HUES6 (cell line): ENCODE measurements at regions not wholly inside any gene's neighbourhood (a gene's known extent, or its start where the extent isn't known, plus 50 kb on each side); places are given as distances from the start of the nearest gene placed in this dataset.
A peak's percentile ranks its signal among the peaks of the same experiment; 100 is the strongest.
"Not testable (repeated sequence)": the region's sequence is repeated elsewhere in the genome, so short reads cannot be mapped to it uniquely, and the experiment has no call there.

Experiments
- H3K27ac ChIP-seq: 2 replicates; pipeline ENCODE4 v1.7.0; 2013; ENCODE audit warnings: low read depth, mild to moderate bottlenecking, low read length, inconsistent platforms
- H3K27me3 ChIP-seq: 2 replicates; pipeline ENCODE4 v1.6.1; 2013; ENCODE audit warnings: low read length; ENCODE audit not compliant: control insufficient read depth, insufficient read depth
- H3K36me3 ChIP-seq: 2 replicates; pipeline ENCODE4 v1.6.1; 2013; ENCODE audit warnings: low read length; ENCODE audit not compliant: control insufficient read depth, insufficient read depth
- H3K4me1 ChIP-seq: 2 replicates; pipeline ENCODE4 v1.6.1; 2013; ENCODE audit warnings: low read length; ENCODE audit not compliant: control insufficient read depth, insufficient read depth
- H3K4me3 ChIP-seq: 2 replicates; pipeline ENCODE4 v1.5.1; 2013; ENCODE audit warnings: low read depth, low read length
- H3K9ac ChIP-seq: one replicate; pipeline ENCODE4 v1.6.1; 2013; ENCODE audit warnings: mild to moderate bottlenecking, low read length
- H3K9me3 ChIP-seq: 2 replicates; pipeline ENCODE4 v1.6.1; 2013; ENCODE audit warnings: low read depth, low read length; ENCODE audit not compliant: control insufficient read depth, insufficient read depth

DNA sequence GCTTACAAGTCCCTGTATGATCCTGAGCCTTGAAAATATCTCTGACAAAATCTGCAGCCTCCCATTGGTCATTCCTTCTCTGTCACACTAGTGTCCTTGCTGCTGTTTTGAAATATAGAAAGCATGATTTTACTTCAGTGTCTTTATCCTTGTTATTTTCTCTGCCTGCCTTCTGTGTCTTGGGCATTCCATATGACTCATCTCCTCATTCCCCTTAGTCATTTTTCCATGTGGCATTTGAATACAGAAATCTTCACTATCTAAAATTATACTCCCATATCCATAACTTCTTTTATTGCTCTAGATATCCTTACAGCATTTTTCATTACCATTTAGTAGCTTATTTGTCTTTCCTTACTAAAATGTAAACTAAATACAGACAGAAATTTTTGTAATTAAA lies 205.7 kb upstream of the ZNF337 start:
- H3K9ac ChIP-seq, H3K36me3 ChIP-seq, H3K9me3 ChIP-seq, H3K27ac ChIP-seq, H3K4me3 ChIP-seq, H3K27me3 ChIP-seq, H3K4me1 ChIP-seq: not testable (repeated sequence)

DNA sequence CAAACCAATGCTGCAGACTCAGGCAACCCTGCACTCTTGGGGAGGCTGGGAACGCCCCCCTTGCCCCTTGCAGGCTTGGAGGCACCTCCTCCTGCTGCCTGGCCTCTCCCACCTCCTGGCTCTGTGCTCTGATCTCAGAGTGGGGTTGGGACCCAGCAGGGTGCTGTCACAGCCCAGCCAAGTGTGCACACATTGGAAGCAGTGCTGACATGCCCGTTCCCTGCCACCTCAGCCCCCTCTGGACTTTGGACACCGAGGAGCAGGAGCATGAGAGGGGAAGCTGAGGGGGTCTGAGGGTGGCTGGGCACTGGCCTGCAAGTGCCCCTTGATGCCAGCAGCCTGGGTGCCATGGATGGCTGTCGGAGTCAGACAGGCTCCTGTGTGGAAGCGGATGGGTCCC lies 202.0 kb upstream of the ZNF337 start:
- H3K9me3 ChIP-seq, H3K27me3 ChIP-seq, H3K4me1 ChIP-seq, H3K27ac ChIP-seq, H3K4me3 ChIP-seq, H3K36me3 ChIP-seq, H3K9ac ChIP-seq: not testable (repeated sequence)

DNA sequence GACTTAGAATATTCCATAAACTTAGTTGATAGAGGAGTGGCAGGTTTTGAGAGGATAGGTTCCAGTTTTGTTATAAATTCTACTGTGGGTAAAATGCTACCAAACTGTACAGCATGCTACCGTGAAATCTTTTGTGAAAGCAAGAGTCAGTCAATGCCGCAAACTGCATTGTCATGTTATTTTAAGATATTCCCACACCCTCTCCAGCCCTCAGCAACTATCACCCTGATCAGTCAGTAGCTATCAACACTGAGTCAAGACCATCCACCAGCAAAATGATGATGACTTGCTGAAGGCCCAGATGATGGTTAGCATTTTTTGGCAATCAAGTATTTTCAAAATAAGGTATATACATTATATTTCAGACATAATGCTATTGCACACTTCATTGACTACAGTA lies 182.4 kb upstream of the ZNF337 start:
- not testable (repeated sequence) for H3K36me3 ChIP-seq, H3K9me3 ChIP-seq, H3K9ac ChIP-seq, H3K27ac ChIP-seq, H3K4me3 ChIP-seq, H3K27me3 ChIP-seq, H3K4me1 ChIP-seq

DNA sequence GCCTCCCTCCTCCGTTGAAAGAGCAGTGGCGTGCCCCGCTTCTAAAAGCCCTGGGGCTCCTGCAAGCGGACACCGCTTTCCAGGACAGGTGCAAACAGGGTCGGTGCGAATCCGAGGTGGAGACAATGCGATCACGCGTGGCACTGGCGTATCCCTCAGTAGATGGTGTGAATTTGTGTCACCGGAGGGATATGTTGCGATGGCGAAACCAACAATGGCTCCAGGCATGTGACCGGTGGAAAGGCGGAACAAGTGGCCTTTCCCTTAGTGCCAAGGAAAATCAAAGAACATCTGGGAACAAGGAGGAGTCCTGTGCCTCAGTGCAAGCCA lies 172.0 kb upstream of the ZNF337 start:
- Histone ChIP-seq H3K27me3 (peaks cover 71% of the 10 kb centered on the region), H3K4me3 (peak overlapping the region; percentile 56)
- not testable (repeated sequence) for H3K9ac ChIP-seq, H3K4me1 ChIP-seq, H3K36me3 ChIP-seq, H3K9me3 ChIP-seq, H3K27ac ChIP-seq

DNA sequence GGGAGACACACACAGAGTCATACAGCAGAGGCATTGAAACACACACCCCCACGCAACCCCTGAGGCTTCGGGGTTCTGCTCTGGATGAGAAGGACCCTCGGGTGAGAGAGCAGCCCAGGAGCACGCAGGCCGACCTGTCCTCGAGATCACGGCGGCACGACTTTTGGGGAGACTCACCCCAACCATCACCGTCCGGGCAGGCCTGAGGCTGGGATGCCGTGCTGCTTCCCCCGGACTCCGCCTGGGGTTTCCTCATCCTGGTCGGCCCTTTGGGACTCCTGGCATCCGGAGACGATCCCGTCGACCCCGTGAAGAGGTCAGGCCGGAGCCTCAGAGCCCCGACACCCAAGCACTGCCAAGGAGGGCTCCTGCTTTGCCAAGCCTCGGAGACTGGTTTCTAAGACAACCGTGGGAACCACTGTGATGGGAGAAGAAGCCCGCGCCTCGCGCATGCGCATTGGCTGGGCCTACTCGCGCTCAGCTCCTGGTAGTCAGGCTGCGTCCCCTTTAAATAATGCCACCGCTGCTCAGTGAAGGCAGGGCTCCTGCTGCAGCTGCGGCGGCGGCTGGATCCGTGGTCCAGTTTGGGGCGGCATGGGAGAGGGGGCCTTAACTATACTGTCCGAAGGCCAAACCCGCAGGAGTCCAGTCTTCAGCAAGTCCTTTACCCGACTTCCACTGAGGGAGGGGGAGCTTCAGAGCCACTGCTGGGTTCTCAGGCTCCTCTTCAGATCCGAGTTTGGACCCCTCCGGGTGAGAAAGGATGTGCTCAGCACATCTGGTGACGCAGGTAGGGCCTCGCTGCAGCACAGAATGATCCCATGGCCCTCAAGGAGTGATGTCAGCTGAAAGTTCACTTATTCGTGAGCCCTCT lies 171.4 kb upstream of the ZNF337 start:
- Histone ChIP-seq H3K4me3 (peak overlapping the region; percentile 56), H3K9me3 (no peaks in the 10 kb centered on the region), H3K4me1 (peaks cover 8% of the 10 kb centered on the region; the same call in 1 of the 2 replicates), H3K36me3 (no peaks in the 10 kb centered on the region), H3K27ac (no peak overlapping the region), H3K27me3 (peaks cover 77% of the 10 kb centered on the region), H3K9ac (no peak overlapping the region)

DNA sequence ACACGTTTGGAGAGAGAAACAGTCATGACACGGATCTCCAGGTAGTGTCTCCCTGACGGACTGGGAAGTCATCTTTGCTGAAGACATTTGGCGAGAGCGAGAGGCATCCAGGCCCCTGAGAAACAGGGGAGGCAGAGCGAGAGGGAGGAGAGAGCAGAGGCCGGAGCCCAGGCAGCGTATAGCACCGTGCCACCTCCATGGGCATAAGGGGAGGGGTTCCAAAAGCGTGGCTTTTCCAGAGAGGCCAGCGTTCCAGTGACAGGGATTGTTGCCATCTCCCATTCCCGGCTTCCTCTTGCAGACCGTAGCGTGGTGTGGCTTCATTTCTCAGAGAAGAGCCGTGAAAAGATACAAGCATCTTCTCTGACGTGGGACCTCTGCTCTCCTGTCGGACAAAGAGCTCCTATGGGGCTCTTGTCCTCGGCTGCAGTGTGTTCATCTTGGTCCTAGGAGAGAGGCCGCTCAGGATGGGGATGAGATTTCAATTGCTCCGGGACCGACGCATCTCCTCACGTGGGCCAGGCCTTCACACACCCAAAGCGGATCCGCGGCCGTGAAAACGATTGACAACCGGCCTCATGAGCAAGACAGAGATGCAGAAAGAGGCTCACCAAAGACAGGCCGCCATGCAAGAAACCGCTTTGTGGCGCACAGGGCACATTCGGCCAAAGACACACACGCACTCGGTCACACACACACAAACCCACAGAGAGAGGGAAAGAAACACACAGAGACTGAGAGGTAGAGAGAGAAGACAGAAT lies 170.5 kb upstream of the ZNF337 start:
- peaks cover 14% of the 10 kb centered on the region; the same call in 1 of the 2 replicates for H3K4me1 ChIP-seq
- not testable (repeated sequence) for H3K27ac ChIP-seq, H3K4me3 ChIP-seq, H3K9ac ChIP-seq, H3K9me3 ChIP-seq, H3K36me3 ChIP-seq
- H3K27me3 ChIP-seq, result peaks cover 85% of the 10 kb centered on the region

DNA sequence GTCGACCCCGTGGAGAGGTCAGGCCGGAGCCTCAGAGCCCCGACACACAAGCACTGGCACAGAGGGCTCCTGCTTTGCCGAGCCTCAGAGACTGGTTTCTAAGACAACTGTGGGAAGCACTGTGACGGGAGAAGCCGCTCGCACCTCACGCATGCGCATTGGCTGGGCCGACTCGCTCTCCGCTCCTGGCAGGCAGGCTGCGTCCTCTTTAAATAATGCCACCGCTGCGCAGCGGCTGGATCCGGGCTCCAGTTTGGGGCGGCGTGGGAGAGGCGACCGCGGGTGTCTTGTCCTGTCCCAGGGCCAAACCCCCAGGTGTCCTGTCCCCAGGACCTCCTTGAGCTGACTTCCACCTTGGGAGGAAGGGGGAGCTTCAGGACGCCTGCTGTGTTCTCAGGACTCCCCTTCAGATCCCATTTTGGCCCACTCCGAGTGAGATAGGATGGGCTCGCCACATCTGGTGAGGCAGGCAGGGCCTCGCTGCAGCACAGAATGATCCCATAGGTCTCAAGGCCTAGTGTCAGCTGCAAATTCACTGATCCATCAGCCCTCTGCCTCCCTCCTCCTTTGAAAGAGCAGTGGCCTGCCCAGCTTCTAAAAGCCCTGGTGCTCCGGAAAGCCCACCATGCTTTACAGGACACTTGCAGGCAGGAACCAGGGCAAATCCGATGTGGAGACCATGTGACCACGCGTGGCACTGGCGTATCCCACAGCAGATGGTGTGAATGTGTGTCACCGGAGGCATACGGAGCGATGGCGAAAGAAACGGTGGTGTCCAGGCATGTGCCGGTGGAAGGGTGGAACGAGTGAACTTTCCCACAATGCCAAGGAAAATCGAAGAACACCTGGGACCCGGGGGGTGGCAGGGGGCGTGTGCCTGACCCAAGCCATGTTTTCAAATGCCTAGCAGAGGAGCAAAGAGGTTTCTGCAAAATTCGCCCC lies 169.3 kb upstream of the ZNF337 start:
- H3K9ac ChIP-seq, result no peak overlapping the region
- no peaks in the 10 kb centered on the region for H3K36me3 ChIP-seq
- H3K9me3 ChIP-seq, result no peaks in the 10 kb centered on the region
- peak overlapping the region; percentile 59 for H3K4me3 ChIP-seq
- no peak overlapping the region for H3K27ac ChIP-seq
- H3K4me1 ChIP-seq, result peaks cover 21% of the 10 kb centered on the region; the same call in 1 of the 2 replicates
- H3K27me3 ChIP-seq, result peaks cover 96% of the 10 kb centered on the region

DNA sequence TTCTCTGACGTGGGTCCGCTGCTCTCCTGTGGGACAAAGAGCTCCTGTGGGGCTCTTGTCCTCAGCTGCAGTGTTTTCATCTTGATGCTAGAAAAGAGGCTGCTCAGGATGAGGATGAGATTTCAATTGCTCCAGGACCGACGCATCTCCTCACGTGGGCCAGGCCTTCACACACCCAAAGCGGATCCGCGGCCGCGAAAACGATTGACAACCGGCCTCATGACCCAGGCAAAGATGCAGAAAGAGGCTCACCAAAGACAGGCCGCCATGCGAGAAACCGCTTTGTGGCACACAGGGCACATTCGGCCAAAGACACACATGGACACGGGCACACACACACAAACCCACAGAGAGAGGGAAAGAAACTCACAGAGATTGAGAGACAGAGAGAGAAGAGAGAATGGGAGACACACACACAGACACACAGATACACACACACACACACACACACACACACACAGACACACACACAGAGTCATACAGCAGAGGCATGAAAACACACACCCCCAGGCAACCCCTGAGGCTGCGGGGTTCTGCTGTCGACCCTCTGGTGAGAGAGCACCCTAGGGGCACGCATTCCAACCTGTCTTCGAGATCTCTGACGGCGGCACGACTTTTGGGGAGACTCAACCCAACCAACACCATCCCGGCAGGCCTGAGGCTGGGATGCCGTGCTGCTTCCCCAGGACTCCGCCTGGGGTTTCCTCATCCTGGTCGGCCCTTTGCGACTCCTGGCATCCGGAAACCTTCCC lies 168.5 kb upstream of the ZNF337 start:
- not testable (repeated sequence) for H3K9me3 ChIP-seq, H3K36me3 ChIP-seq, H3K27ac ChIP-seq, H3K9ac ChIP-seq
- Histone ChIP-seq H3K27me3 (peaks cover 99% of the 10 kb centered on the region), H3K4me3 (peak overlapping the region; percentile 59), H3K4me1 (peaks cover 25% of the 10 kb centered on the region; the same call in 1 of the 2 replicates)

DNA sequence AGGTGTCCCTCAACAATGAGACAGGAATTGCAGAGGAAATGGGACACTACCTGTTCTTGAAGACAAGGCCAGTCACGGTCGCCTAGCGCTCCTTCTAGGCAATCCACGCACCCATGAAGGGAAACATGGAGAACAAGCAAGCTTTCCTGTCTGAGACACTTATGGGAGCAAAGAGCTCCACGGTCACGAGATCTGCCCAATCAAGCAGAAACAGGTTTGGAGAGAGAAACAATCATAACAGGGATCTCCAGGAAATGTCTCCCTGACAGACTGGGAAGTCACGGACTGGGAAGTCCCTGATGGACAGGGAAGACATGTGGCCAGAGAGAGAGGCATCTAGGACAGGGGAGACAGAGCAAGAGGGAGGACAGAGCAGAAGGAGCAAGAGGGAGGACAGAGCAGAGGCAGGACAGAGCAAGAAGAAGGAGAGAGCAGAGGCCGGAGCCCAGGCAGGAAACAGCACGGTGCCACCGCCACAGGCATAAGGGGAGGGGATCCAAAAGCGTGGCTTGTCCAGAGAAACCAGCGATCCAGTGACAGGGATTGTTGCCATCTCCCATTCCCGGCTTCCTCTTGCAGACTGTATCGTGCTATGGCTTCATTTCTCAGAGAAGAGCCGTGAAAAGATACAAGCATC lies 167.8 kb upstream of the ZNF337 start:
- no peak overlapping the region for H3K4me3 ChIP-seq
- H3K9ac ChIP-seq, result no peak overlapping the region
- H3K36me3 ChIP-seq, result no peaks in the 10 kb centered on the region
- H3K4me1 ChIP-seq, result peaks cover 31% of the 10 kb centered on the region; the same call in 1 of the 2 replicates
- H3K9me3 ChIP-seq, result no peaks in the 10 kb centered on the region
- no peak overlapping the region for H3K27ac ChIP-seq
- peaks cover 99% of the 10 kb centered on the region for H3K27me3 ChIP-seq
